Endothelial cell (in vitro differentiated cells): ENCODE measurements at regions not wholly inside any gene's neighbourhood (a gene's known extent, or its start where the extent isn't known, plus 50 kb on each side); places are given as distances from the start of the nearest gene placed in this dataset.

Experiments
- DNase-seq: peaks from one replicate; pipeline ENCODE4 v3.0.0; 2021; ENCODE audit warnings: low spot score
- H3K27ac Mint-ChIP-seq: one replicate; pipeline ENCODE4 v1.8.0; 2021; ENCODE audit warnings: mixed read lengths, inconsistent platforms; ENCODE audit not compliant: unreplicated experiment
- H3K27me3 Mint-ChIP-seq: one replicate; pipeline ENCODE4 v1.8.0; 2021; ENCODE audit warnings: mild to moderate bottlenecking, moderate library complexity, mixed read lengths, inconsistent platforms; ENCODE audit not compliant: unreplicated experiment
- H3K36me3 Mint-ChIP-seq: one replicate; pipeline ENCODE4 v1.8.0; 2021; ENCODE audit warnings: mild to moderate bottlenecking, low read depth, mixed read lengths, inconsistent platforms; ENCODE audit not compliant: unreplicated experiment
- H3K4me1 Mint-ChIP-seq: one replicate; pipeline ENCODE4 v1.8.0; 2021; ENCODE audit warnings: mild to moderate bottlenecking, mixed read lengths, inconsistent platforms; ENCODE audit not compliant: unreplicated experiment
- H3K4me3 Mint-ChIP-seq: one replicate; pipeline ENCODE4 v1.8.0; 2021; ENCODE audit warnings: mild to moderate bottlenecking, mixed read lengths, inconsistent platforms; ENCODE audit not compliant: unreplicated experiment
- H3K9me3 Mint-ChIP-seq: one replicate; pipeline ENCODE4 v1.8.0; 2021; ENCODE audit warnings: mixed read lengths, inconsistent platforms; ENCODE audit not compliant: unreplicated experiment
- CTCF ChIP-seq: fragments of 200-600 bp; sonication (generic); IDR thresholded peaks from one replicate; pipeline ENCODE4 v1.5.0; 2021; ENCODE audit warnings: antibody characterized with exemption; ENCODE audit not compliant: unreplicated experiment

DNA sequence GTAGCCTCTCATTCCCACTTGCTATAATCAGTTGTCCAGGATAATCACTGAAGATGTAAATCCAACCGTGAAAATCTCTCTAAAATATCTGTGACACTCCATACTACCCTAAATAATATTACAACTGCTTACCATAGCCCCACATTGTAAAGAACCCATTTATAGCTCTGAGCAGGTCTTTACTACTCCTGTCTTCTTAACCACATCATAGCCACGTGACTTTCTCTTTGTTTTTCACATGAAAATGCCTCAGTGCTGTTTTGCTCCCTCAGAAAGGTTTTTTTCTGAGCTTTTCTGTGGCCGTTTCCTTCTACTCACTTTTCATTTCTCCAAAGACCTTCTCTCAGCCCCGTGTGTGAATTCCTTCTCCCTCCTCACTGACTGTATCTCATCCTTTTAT is 662.2 kb upstream of the ADARB2 start:
- H3K4me1 Mint-ChIP-seq, result no peaks in the 10 kb centered on the region
- no peaks in the 10 kb centered on the region for H3K9me3 Mint-ChIP-seq
- H3K4me3 Mint-ChIP-seq, result no peak overlapping the region
- H3K36me3 Mint-ChIP-seq, result no peaks in the 10 kb centered on the region
- no peak for DNase-seq
- H3K27me3 Mint-ChIP-seq, result peaks cover 4% of the 10 kb centered on the region
- no peak overlapping the region for H3K27ac Mint-ChIP-seq
- no peak for TF ChIP-seq CTCF

DNA sequence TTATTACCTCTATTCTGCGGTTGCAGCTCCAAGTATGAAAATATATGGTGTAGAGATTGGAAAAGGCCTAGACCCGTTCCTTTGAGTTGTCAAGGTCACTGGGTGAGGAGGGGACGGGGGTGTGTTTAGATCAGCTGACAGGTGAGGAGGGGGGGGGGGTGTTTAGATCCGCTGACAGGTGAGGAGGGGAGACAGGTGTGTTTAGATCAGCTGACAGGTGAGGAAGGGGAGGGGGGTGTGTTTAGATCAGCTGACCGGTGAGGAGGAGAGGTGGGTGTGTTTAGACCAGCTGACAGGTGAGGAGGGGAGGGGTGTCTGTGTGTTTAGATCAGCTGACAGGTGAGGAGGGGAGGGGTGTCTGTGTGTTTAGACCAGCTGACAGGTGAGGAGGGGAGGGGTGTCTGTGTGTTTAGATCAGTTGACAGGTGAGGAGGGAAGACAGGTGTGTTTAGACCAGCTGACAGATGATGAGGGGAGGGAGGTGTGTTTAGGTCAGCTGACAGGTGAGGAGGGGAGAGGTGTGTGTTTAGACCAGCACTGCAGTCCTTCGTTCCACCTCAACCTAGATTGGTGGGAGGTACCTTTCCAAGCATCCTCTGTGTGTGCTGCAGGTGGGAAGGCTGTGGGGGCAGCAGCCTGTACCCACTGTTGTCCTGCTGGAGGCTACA is 655.0 kb upstream of the ADARB2 start:
- DNase-seq, result no peak
- TF ChIP-seq CTCF, result no peak
- H3K27ac Mint-ChIP-seq, result no peak overlapping the region
- H3K4me1 Mint-ChIP-seq, result no peaks in the 10 kb centered on the region
- no peaks in the 10 kb centered on the region for H3K9me3 Mint-ChIP-seq
- no peak overlapping the region for H3K4me3 Mint-ChIP-seq
- H3K36me3 Mint-ChIP-seq, result no peaks in the 10 kb centered on the region
- H3K27me3 Mint-ChIP-seq, result peaks cover 3% of the 10 kb centered on the region

DNA sequence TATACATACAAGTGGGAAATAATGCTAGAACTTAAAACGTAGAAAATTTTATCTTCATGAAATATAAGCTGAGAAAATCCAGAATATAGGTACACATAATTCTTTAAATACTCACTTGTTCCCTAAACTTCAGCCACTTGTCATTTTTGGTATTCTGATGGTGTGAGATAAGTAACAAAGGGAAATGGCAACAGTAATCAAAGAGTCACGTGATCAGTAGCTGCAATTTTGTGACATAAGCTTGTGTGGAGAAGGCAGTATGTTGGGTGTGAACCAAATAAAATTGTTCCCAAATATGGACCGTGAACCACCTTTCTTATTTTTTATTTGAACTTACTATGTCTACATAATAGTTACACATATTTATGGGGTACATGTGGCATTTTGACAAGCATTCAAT is 650.3 kb upstream of the ADARB2 start:
- Mint-ChIP-seq H3K27me3 (peaks cover 2% of the 10 kb centered on the region), H3K9me3 (no peaks in the 10 kb centered on the region), H3K27ac (no peak overlapping the region), H3K4me1 (no peaks in the 10 kb centered on the region), H3K4me3 (no peak overlapping the region), H3K36me3 (no peaks in the 10 kb centered on the region)
- TF ChIP-seq CTCF, result no peak
- DNase-seq, result no peak

DNA sequence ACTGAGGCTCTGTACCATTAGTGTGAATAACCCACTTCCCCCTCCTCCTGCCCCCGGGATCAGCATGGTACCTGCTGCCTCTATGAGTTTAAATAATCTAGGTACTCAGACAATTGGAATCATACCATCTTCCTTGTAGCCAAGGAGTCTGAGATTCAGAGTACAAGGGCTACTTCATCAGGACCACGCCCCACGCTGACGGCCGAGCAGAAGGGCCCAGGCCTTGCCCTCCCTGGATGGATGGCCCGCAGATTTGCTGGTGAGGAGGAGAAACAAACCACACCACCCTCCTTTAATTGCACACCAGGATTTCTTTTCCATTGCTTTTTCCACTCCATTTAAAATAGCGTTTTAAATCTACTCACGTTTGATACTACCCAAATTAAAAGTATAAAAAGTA is 649.9 kb upstream of the ADARB2 start:
- no peak for DNase-seq
- H3K4me1 Mint-ChIP-seq, result no peaks in the 10 kb centered on the region
- no peaks in the 10 kb centered on the region for H3K27me3 Mint-ChIP-seq
- TF ChIP-seq CTCF, result no peak
- H3K4me3 Mint-ChIP-seq, result no peak overlapping the region
- H3K27ac Mint-ChIP-seq, result no peak overlapping the region
- no peaks in the 10 kb centered on the region for H3K9me3 Mint-ChIP-seq
- no peaks in the 10 kb centered on the region for H3K36me3 Mint-ChIP-seq

GRCh38 chr10:2380218-2380617 is 642.9 kb upstream of the ADARB2 start:
- no peak for TF ChIP-seq CTCF
- no peak overlapping the region for H3K4me3 Mint-ChIP-seq
- no peak overlapping the region for H3K27ac Mint-ChIP-seq

More at GRCh38 chr10:2380218-2380617, 642.9 kb upstream of the ADARB2 start:
- Mint-ChIP-seq H3K4me1 (no peaks in the 10 kb centered on the region), H3K9me3 (no peaks in the 10 kb centered on the region), H3K36me3 (no peaks in the 10 kb centered on the region), H3K27me3 (no peaks in the 10 kb centered on the region)
- DNase-seq, result no peak
